ENCODE measurements at regions not wholly inside any gene's neighbourhood (a gene's known extent, or its start where the extent isn't known, plus 50 kb on each side); places are given as distances from the start of the nearest gene placed in this dataset.

DNA sequence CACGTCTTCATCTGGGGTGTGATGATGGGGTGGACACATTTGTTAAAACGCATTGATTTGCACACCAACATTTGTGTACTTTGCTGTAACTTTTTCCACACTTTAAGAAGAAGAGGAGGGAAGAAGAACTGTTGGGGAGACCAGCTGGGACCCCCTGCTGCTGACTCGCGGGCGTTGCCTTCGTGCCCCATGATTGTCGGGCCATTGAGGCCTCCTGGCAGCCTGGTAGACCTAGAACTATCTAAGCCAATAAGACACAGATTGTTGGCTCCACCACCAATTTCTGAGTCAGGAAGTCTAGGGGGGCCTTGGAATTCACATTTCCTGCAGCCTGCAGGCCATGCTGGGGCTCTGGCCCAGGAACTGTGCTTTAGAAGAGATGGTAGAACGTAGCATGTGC, 105.5 kb downstream of the TNFRSF13B start:
- TF ChIP-seq, protein P1, sequence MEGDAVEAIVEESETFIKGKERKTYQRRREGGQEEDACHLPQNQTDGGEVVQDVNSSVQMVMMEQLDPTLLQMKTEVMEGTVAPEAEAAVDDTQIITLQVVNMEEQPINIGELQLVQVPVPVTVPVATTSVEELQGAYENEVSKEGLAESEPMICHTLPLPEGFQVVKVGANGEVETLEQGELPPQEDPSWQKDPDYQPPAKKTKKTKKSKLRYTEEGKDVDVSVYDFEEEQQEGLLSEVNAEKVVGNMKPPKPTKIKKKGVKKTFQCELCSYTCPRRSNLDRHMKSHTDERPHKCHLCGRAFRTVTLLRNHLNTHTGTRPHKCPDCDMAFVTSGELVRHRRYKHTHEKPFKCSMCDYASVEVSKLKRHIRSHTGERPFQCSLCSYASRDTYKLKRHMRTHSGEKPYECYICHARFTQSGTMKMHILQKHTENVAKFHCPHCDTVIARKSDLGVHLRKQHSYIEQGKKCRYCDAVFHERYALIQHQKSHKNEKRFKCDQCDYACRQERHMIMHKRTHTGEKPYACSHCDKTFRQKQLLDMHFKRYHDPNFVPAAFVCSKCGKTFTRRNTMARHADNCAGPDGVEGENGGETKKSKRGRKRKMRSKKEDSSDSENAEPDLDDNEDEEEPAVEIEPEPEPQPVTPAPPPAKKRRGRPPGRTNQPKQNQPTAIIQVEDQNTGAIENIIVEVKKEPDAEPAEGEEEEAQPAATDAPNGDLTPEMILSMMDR (IDR thresholded peaks at IDR 0.05) = no peak
- no peak for TF ChIP-seq POLR2A (IDR thresholded peaks at IDR 0.05)

Measured in lower leg skin (tissue), 3 donors.